ENCODE measurements at regions not wholly inside any gene's neighbourhood (a gene's known extent, or its start where the extent isn't known, plus 50 kb on each side); places are given as distances from the start of the nearest gene placed in this dataset.

DNA sequence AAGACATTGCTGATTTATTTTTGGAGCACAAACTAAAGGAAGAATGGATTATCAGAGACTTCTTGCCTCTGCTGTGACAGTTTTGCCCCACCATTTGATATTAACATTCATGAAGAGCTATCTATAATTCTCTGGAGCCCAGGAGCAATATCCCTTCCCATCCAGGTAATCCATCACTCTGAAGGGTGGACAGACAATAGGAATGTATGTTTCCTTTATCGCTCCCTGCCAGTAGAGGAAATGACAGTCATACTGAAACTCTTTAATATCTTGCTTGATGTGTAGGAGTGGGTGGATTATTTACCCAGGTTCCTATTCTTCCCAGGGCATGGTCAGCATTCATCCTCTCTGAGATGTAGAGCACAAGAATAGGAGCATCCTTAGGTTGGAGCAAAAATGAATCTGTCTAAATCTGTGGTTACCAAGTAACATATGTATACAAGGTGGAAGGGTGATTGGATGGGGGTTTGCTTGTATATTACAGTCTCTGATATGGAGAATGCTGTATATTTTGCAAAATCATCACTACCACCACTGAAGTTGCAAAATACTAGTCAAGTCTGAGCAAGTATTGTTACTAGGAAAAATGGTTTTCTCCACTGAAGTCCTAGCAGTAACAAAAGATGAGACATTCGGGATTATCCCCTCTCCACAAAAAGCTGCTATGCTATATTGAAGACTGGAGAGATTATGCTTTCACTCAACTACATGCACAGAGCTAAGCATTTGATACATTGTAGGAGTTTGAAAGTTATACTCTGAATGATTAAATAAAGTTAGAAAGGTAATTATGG, 151.6 kb downstream of the CBLL2 start:
- Mint-ChIP-seq H3K4me1 (no peaks in the 10 kb centered on the region), H3K9me3 (peaks cover 0 to 2% (median 0%) of the 10 kb centered on the region in 8 donors), H3K27me3 (no peaks in the 10 kb centered on the region), H3K4me3 (no peak overlapping the region), H3K27ac (no peak overlapping the region), H3K36me3 (no peaks in the 10 kb centered on the region)
- no peak for DNase-seq
- Histone ChIP-seq H3K4me3 (ENCODE audit: low read length in 2 of 2) (no peak overlapping the region), H3K9me3 (ENCODE audit: control insufficient read depth in 1 of 2, low read length in 2 of 2) (no peaks in the 10 kb centered on the region), H3K27me3 (ENCODE audit: insufficient read depth, low read length) (no peaks in the 10 kb centered on the region), H3K36me3 (ENCODE audit: insufficient read depth, low read length) (no peaks in the 10 kb centered on the region), H3K4me1 (ENCODE audit: insufficient read depth, low read length) (no peaks in the 10 kb centered on the region), H3K27ac (ENCODE audit: low read depth, low read length) (no peak overlapping the region)
- intact Hi-C loops (cut with micrococcal nuclease): no loop called here
- ChIA-PET POLR2A (ENCODE audit: partially characterized antibody) (no interaction called here), CTCF (ENCODE audit: partially characterized antibody) (no interaction called here)

DNA sequence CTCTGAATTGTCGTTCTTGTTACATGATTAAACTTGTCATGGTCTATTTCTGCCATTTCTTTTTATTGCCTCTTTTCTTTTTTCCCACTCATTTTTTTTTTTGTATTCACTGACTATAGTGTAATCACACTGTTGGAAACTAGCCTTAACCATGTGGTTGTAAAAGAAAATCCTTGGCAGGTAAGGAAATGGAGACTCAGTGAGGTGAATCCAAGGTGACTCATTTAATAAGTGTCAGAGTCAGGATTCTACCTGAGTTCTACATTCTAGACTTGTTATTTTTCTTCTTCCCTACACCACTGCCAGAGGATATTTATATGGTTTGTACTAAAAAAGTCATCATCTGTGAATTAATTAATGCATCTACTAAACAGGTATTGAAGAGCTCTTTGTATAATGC, 152.2 kb downstream of the CBLL2 start:
- no peak overlapping the region for H3K4me3 Mint-ChIP-seq
- H3K9me3 Mint-ChIP-seq: peaks cover 0 to 2% (median 0%) of the 10 kb centered on the region in 8 donors

DNA sequence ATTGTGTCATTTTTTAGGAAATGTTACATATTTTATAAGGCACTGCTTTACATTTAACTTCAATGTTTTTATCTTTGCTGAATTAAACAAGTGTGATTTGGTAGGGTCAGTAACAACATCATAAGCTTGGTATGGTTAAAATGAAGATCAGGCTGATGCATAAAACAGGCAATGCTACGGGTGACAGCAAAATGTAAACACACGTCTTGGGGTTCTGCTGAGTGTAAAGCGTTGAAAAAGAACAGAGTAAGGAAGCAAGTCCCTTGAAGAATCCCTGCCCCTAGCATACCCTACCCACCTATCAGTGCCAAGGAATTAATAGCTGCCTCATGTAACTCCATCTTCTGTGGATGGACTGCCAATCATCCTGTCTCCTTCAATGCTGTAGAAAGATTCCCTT, 157.0 kb downstream of the CBLL2 start:
- no peak overlapping the region for H3K4me3 Mint-ChIP-seq
- ChIA-PET CTCF (ENCODE audit: partially characterized antibody) (no interaction called here), POLR2A (ENCODE audit: partially characterized antibody) (no interaction called here)
- DNase-seq: no peak
- no peaks in the 10 kb centered on the region for H3K9me3 ChIP-seq (ENCODE audit: control insufficient read depth in 1 of 2, low read length in 2 of 2)
- no peaks in the 10 kb centered on the region for H3K27me3 Mint-ChIP-seq
- no peaks in the 10 kb centered on the region for H3K36me3 Mint-ChIP-seq
- H3K4me1 ChIP-seq (ENCODE audit: insufficient read depth, low read length): no peaks in the 10 kb centered on the region
- H3K4me1 Mint-ChIP-seq: no peaks in the 10 kb centered on the region
- H3K9me3 Mint-ChIP-seq: peaks cover 0 to 7% (median 0%) of the 10 kb centered on the region in 8 donors
- no peaks in the 10 kb centered on the region for H3K36me3 ChIP-seq (ENCODE audit: insufficient read depth, low read length)
- H3K27me3 ChIP-seq (ENCODE audit: insufficient read depth, low read length): no peaks in the 10 kb centered on the region
- no peak overlapping the region for H3K4me3 ChIP-seq (ENCODE audit: low read length in 2 of 2)
- no peak overlapping the region for H3K27ac ChIP-seq (ENCODE audit: low read depth, low read length)
- intact Hi-C loops (cut with micrococcal nuclease): no loop called here
- no peak overlapping the region for H3K27ac Mint-ChIP-seq

More for the DNA sequence above, 152.2 kb downstream of the CBLL2 start:
- Histone ChIP-seq H3K27ac (ENCODE audit: low read depth, low read length) (no peak overlapping the region), H3K4me1 (ENCODE audit: insufficient read depth, low read length) (no peaks in the 10 kb centered on the region), H3K9me3 (ENCODE audit: control insufficient read depth in 1 of 2, low read length in 2 of 2) (no peaks in the 10 kb centered on the region), H3K36me3 (ENCODE audit: insufficient read depth, low read length) (no peaks in the 10 kb centered on the region), H3K27me3 (ENCODE audit: insufficient read depth, low read length) (no peaks in the 10 kb centered on the region), H3K4me3 (ENCODE audit: low read length in 2 of 2) (no peak overlapping the region)
- H3K27me3 Mint-ChIP-seq: no peaks in the 10 kb centered on the region
- H3K4me1 Mint-ChIP-seq: no peaks in the 10 kb centered on the region
- no peak for DNase-seq
- ChIA-PET CTCF (ENCODE audit: partially characterized antibody) (no interaction called here), POLR2A (ENCODE audit: partially characterized antibody) (no interaction called here)
- no peak overlapping the region for H3K27ac Mint-ChIP-seq
- intact Hi-C loops (cut with micrococcal nuclease): no loop called here
- H3K36me3 Mint-ChIP-seq: no peaks in the 10 kb centered on the region

DNA sequence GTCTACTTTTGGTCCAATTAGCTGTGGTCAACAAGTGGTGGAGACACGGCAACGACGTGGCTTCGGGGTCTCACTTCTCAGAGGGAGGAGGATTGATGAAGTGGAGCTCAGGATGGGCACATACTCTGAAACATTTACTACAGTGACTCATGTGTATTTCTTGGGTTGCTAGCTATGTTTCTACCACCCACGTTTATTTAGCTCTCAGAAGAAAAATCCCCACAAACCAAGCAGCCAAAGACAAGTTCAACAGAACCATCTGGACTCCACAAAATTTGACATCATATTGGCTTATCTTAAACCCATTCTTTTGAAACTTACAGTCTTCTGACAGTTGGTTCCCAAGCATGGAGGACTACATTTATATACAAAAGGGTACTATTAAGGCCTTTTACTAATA, 158.0 kb downstream of the CBLL2 start:
- Mint-ChIP-seq H3K9me3 (peaks cover 0 to 7% (median 0%) of the 10 kb centered on the region in 8 donors), H3K36me3 (no peaks in the 10 kb centered on the region), H3K27me3 (no peaks in the 10 kb centered on the region), H3K27ac (no peak overlapping the region), H3K4me3 (no peak overlapping the region), H3K4me1 (no peaks in the 10 kb centered on the region)
- Histone ChIP-seq H3K4me3 (ENCODE audit: low read length in 2 of 2) (no peak overlapping the region), H3K27ac (ENCODE audit: low read depth, low read length) (no peak overlapping the region), H3K9me3 (ENCODE audit: control insufficient read depth in 1 of 2, low read length in 2 of 2) (no peaks in the 10 kb centered on the region), H3K4me1 (ENCODE audit: insufficient read depth, low read length) (no peaks in the 10 kb centered on the region), H3K27me3 (ENCODE audit: insufficient read depth, low read length) (no peaks in the 10 kb centered on the region), H3K36me3 (ENCODE audit: insufficient read depth, low read length) (no peaks in the 10 kb centered on the region)
- DNase-seq: no peak
- intact Hi-C loops (cut with micrococcal nuclease): no loop called here
- ChIA-PET CTCF (ENCODE audit: partially characterized antibody) (no interaction called here), POLR2A (ENCODE audit: partially characterized antibody) (no interaction called here)

DNA sequence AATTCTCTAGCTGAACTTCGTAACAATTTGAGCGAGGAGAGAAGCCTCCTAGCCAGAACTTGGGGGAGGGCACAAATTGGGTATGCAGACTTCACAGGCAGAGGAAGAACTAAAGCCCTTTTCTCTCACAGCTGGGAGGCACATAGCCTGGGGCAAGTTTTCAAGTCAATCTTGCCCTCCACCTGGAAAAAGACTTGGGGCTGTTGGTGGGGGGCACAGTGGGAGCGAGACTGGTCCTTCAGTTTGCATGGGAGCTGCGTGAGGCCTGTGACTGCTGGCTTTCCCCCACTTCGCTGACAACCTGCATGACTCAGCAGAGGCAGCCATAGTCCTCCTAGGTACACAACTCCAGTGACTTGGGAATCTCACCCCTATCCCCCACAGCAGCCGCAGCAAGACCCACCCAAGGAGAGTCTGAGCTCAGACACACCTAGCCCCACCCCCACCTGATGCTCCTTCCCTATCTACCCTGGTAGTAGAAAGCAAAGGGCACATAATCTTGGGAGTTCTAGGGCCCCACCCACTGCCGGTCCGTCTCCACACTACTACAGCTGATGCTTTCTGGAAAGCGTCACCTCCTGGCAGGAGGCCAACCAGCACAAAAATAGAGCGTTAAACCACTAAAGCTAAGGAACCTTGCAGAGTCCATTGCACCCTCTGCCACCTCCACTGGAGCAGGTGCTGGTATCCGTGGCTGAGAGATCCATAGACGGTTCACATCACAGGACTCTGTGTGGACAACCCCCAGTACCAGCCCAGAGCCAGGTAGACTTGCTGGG, 160.8 kb downstream of the CBLL2 start:
- DNase-seq: no peak
- Mint-ChIP-seq H3K27ac (no peak overlapping the region), H3K4me3 (no peak overlapping the region), H3K36me3 (no peaks in the 10 kb centered on the region), H3K9me3 (peaks cover 0 to 7% (median 0%) of the 10 kb centered on the region in 8 donors), H3K27me3 (no peaks in the 10 kb centered on the region), H3K4me1 (no peaks in the 10 kb centered on the region)
- no peak overlapping the region for H3K27ac ChIP-seq (ENCODE audit: low read depth, low read length)
- H3K4me1 ChIP-seq (ENCODE audit: insufficient read depth, low read length): no peaks in the 10 kb centered on the region
- no peaks in the 10 kb centered on the region for H3K27me3 ChIP-seq (ENCODE audit: insufficient read depth, low read length)
- ChIA-PET CTCF (ENCODE audit: partially characterized antibody) (no interaction called here), POLR2A (ENCODE audit: partially characterized antibody) (no interaction called here)
- no peaks in the 10 kb centered on the region for H3K9me3 ChIP-seq (ENCODE audit: control insufficient read depth in 1 of 2, low read length in 2 of 2)
- intact Hi-C loops (cut with micrococcal nuclease): no loop called here
- H3K36me3 ChIP-seq (ENCODE audit: insufficient read depth, low read length): no peaks in the 10 kb centered on the region
- H3K4me3 ChIP-seq (ENCODE audit: low read length in 2 of 2): no peak overlapping the region

DNA sequence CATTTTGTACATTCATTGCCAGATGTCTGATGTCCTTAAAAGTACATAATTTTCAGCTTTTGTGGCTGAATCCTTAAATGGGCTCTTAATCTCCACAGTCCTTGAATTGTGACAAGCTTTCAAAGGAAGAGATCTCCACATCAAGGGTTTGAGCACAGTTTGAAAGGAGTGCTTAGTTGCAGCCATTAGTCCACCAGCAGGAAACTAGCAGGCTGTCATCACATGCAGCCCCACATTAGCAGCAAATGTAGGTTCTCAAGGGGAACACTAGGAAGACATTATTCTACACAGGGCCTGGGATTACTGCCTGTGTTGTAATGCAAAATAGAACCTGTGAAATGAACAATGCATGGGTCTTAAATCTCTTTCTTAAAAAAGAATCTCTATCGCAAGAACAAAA, 173.2 kb downstream of the CBLL2 start:
- H3K4me1 Mint-ChIP-seq: no peaks in the 10 kb centered on the region

DNA sequence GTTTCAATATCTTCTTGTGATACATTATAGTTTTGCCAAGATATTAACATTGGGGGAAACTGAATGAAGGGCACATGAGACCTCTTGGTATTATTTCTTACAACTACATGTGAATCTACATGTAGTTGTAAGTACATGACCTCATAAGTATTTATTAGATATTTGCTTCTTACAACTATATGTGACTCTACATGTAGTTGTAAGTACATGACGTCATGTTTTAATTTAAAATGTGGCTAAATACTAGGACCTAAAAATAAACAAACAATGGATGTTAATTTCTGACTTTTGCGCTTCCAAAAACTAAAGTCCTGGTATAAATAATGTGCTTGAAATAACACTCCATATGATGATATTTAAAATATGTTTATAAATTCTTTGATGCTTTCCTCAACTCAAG, 190.2 kb downstream of the CBLL2 start:
- Histone ChIP-seq H3K4me1 (ENCODE audit: insufficient read depth, low read length) (no peaks in the 10 kb centered on the region), H3K27ac (ENCODE audit: low read depth, low read length) (no peak overlapping the region), H3K27me3 (ENCODE audit: insufficient read depth, low read length) (no peaks in the 10 kb centered on the region), H3K9me3 (ENCODE audit: control insufficient read depth in 1 of 2, low read length in 2 of 2) (no peaks in the 10 kb centered on the region), H3K4me3 (ENCODE audit: low read length in 2 of 2) (no peak overlapping the region), H3K36me3 (ENCODE audit: insufficient read depth, low read length) (no peaks in the 10 kb centered on the region)
- Mint-ChIP-seq H3K27me3 (no peaks in the 10 kb centered on the region), H3K36me3 (no peaks in the 10 kb centered on the region), H3K9me3 (peaks cover 0 to 5% (median 0%) of the 10 kb centered on the region in 8 donors), H3K4me1 (peaks cover 0 to 2% (median 0%) of the 10 kb centered on the region in 4 donors), H3K27ac (no peak overlapping the region), H3K4me3 (no peak overlapping the region)
- intact Hi-C loops (cut with micrococcal nuclease): no loop called here
- ChIA-PET CTCF (ENCODE audit: partially characterized antibody) (no interaction called here), POLR2A (ENCODE audit: partially characterized antibody) (no interaction called here)
- no peak for DNase-seq

More for the DNA sequence above, 173.2 kb downstream of the CBLL2 start:
- ChIA-PET CTCF (ENCODE audit: partially characterized antibody) (no interaction called here), POLR2A (ENCODE audit: partially characterized antibody) (no interaction called here)
- peaks cover 0 to 4% (median 0%) of the 10 kb centered on the region in 8 donors for H3K9me3 Mint-ChIP-seq
- H3K4me3 ChIP-seq (ENCODE audit: low read length in 2 of 2): no peak overlapping the region
- H3K27ac ChIP-seq (ENCODE audit: low read depth, low read length): no peak overlapping the region
- H3K4me1 ChIP-seq (ENCODE audit: insufficient read depth, low read length): no peaks in the 10 kb centered on the region
- intact Hi-C loops (cut with micrococcal nuclease): no loop called here
- no peaks in the 10 kb centered on the region for H3K27me3 Mint-ChIP-seq
- no peak overlapping the region for H3K27ac Mint-ChIP-seq
- no peak overlapping the region for H3K4me3 Mint-ChIP-seq
- no peaks in the 10 kb centered on the region for H3K27me3 ChIP-seq (ENCODE audit: insufficient read depth, low read length)
- no peaks in the 10 kb centered on the region for H3K36me3 Mint-ChIP-seq
- H3K36me3 ChIP-seq (ENCODE audit: insufficient read depth, low read length): no peaks in the 10 kb centered on the region
- no peaks in the 10 kb centered on the region for H3K9me3 ChIP-seq (ENCODE audit: control insufficient read depth in 1 of 2, low read length in 2 of 2)
- no peak for DNase-seq

All from CD4-positive, alpha-beta memory T cell (primary cell).